ENCODE measurements at regions not wholly inside any gene's neighbourhood (a gene's known extent, or its start where the extent isn't known, plus 50 kb on each side); places are given as distances from the start of the nearest gene placed in this dataset.

GRCh38 chr3:20852712-20853111 lies 666.7 kb upstream of the SGO1 start:
- ATAC-seq, result no peak
- DNase-seq (ENCODE audit: low read depth in 1 of 2, low spot score in 1 of 2), result no peak
- FAIRE-seq, result no peak
- Histone ChIP-seq H3K4me1 (no peaks in the 10 kb centered on the region), H3K27ac (no peak overlapping the region), H3K4me2 (no peak overlapping the region), H3K4me3 (no peak overlapping the region), H3K9me3 (peaks cover 4% of the 10 kb centered on the region; the same call in 1 of the 3 replicates)
- ChIA-PET POLR2A (no interaction called here), CTCF (no interaction called here)
- WGBS (ENCODE audit: missing lambda C conversion rate), result 2% methylated on average over 2 of the region's 2 CpGs
- TF ChIP-seq MYC (IDR thresholded peaks at IDR 0.05; ENCODE audit: borderline replicate concordance, low read length) (no peak), TP53 (CRISPR knock-in tag; IDR thresholded peaks at IDR 0.05) (no peak), ZC3H11A (IDR thresholded peaks at IDR 0.05) (no peak), RCOR1 (IDR thresholded peaks at IDR 0.05; ENCODE audit: low read depth, low read length) (no peak), RNF2 (IDR thresholded peaks at IDR 0.05; ENCODE audit: borderline replicate concordance, low read depth) (no peak), CTCF (IDR thresholded peaks at IDR 0.05) (no peak), CBX8 (IDR thresholded peaks at IDR 0.05) (no peak), NR3C1 (IDR thresholded peaks at IDR 0.05) (no peak), CHD2 (IDR thresholded peaks at IDR 0.05; ENCODE audit: low read length, partially characterized antibody) (no peak), HES2 (IDR thresholded peaks at IDR 0.05) (no peak), E2F6 (IDR thresholded peaks at IDR 0.05; ENCODE audit: borderline replicate concordance, low read depth) (no peak), HOXB13 (CRISPR knock-in tag; IDR thresholded peaks at IDR 0.05; ENCODE audit: low read depth) (no peak), ELK1 (IDR thresholded peaks at IDR 0.05; ENCODE audit: low read depth, low read length) (no peak), POLR2AphosphoS2 (conservative IDR thresholded peaks at IDR 0.05; ENCODE audit: low read length) (no peak), KDM5A (IDR thresholded peaks at IDR 0.05) (no peak), RFX5 (IDR thresholded peaks at IDR 0.05) (no peak), JUNB (IDR thresholded peaks at IDR 0.05) (no peak)

- WGBS (ENCODE audit: missing lambda C conversion rate), result 3% methylated on average over 5 of the region's 5 CpGs
- no peak for ATAC-seq
- no peak overlapping the region for H3K27ac ChIP-seq
Observed at GRCh38 chr3:20849975-20850374, 664.0 kb upstream of the SGO1 start.

GRCh38 chr3:20846832-20847231 lies 660.8 kb upstream of the SGO1 start:
- no peaks in the 10 kb centered on the region for H3K9me3 ChIP-seq
- 5% methylated on average over 3 of the region's 3 CpGs for WGBS (ENCODE audit: missing lambda C conversion rate)
- TF ChIP-seq JUN (IDR thresholded peaks at IDR 0.05) (no peak), KDM5A (IDR thresholded peaks at IDR 0.05) (no peak), ZFP36 (IDR thresholded peaks at IDR 0.05; ENCODE audit: borderline replicate concordance, partially characterized antibody) (no peak)
- no peak for FAIRE-seq
- no peak overlapping the region for H3K4me3 ChIP-seq
- H3K4me1 ChIP-seq, result no peaks in the 10 kb centered on the region
- ATAC-seq, result no peak
- no peak overlapping the region for H3K27ac ChIP-seq
- no peak for DNase-seq (ENCODE audit: low read depth in 1 of 2, low spot score in 1 of 2)
- ChIA-PET POLR2A (no interaction called here), CTCF (no interaction called here)
- no peak overlapping the region for H3K4me2 ChIP-seq

More at GRCh38 chr3:20849975-20850374, 664.0 kb upstream of the SGO1 start:
- H3K4me2 ChIP-seq, result no peak overlapping the region
- no peak for FAIRE-seq
- H3K4me3 ChIP-seq, result no peak overlapping the region
- ChIA-PET POLR2A (no interaction called here), CTCF (no interaction called here)
- DNase-seq (ENCODE audit: low read depth in 1 of 2, low spot score in 1 of 2), result no peak
- no peaks in the 10 kb centered on the region for H3K4me1 ChIP-seq
- H3K9me3 ChIP-seq, result no peaks in the 10 kb centered on the region
- TF ChIP-seq NPAS2 (CRISPR knock-in tag; IDR thresholded peaks at IDR 0.05; ENCODE audit: borderline replicate concordance) (no peak), HOXB5 (CRISPR knock-in tag; IDR thresholded peaks at IDR 0.05) (no peak), FOSL2 (IDR thresholded peaks at IDR 0.05) (no peak), FOSL2 (CRISPR knock-in tag; IDR thresholded peaks at IDR 0.05) (no peak), HEYL (CRISPR knock-in tag; IDR thresholded peaks at IDR 0.05) (no peak), CHD2 (IDR thresholded peaks at IDR 0.05; ENCODE audit: low read length, partially characterized antibody) (no peak), FOXS1 (CRISPR knock-in tag; IDR thresholded peaks at IDR 0.05) (no peak), RARB (CRISPR knock-in tag; IDR thresholded peaks at IDR 0.05) (no peak), TP53 (CRISPR knock-in tag; IDR thresholded peaks at IDR 0.05) (no peak)

Measured in A549 (cell line).